DND-41 (cell line): ENCODE measurements at regions not wholly inside any gene's neighbourhood (a gene's known extent, or its start where the extent isn't known, plus 50 kb on each side); places are given as distances from the start of the nearest gene placed in this dataset.

Experiments used
- ATAC-seq: fragments of 200-7000 bp; cut with Tn5 transposase; 3 replicates; pipeline ENCODE4 v1.9.1; 2021; ENCODE audit warnings: low read depth; ENCODE audit not compliant: insufficient read depth
- DNase-seq: peaks from one replicate; pipeline ENCODE4 v3.0.0-alpha.2; 2020
- H2AFZ ChIP-seq: 2 replicates; pipeline ENCODE4 v1.6.0; 2012; ENCODE audit warnings: low read depth, low read length
- H3K27ac ChIP-seq: 2 replicates; pipeline ENCODE4 v1.5.1; 2012; ENCODE audit warnings: low read length, inconsistent platforms
- H3K27me3 ChIP-seq: fragments of 200-600 bp; sonication (generic); 2 replicates; pipeline ENCODE4 v1.6.0; 2012; ENCODE audit warnings: low read length, mild to moderate bottlenecking, inconsistent platforms; ENCODE audit not compliant: insufficient read depth, poor library complexity
- H3K36me3 ChIP-seq: 2 replicates; pipeline ENCODE4 v1.5.1; 2012; ENCODE audit warnings: low read length, inconsistent platforms; ENCODE audit not compliant: insufficient read depth
- H3K4me1 ChIP-seq: 2 replicates; pipeline ENCODE4 v1.5.1; 2012; ENCODE audit warnings: mild to moderate bottlenecking, low read length; ENCODE audit not compliant: insufficient read depth
- H3K4me2 ChIP-seq: 2 replicates; pipeline ENCODE4 v1.6.0; 2012; ENCODE audit warnings: mild to moderate bottlenecking, moderate library complexity, low read length, inconsistent platforms; ENCODE audit not compliant: insufficient read depth
- H3K4me3 ChIP-seq, 2 experiments: fragments of 200-600 bp in 1 of 2; shearing (Covaris generic) in 1 of 2; 2 replicates each; pipeline ENCODE4 v1.5.1; 2012 to 2016; ENCODE audit warnings: inconsistent platforms in 2 of 2, low read length in 2 of 2, mild to moderate bottlenecking in 2 of 2, low read depth in 1 of 2, moderate library complexity in 1 of 2
- H3K79me2 ChIP-seq: 2 replicates; pipeline ENCODE4 v1.6.0; 2012; ENCODE audit warnings: low read length, inconsistent platforms; ENCODE audit not compliant: insufficient read depth
- H3K9ac ChIP-seq: 2 replicates; pipeline ENCODE4 v1.6.0; 2012; ENCODE audit warnings: low read depth, mild to moderate bottlenecking, inconsistent platforms, low read length, moderate library complexity
- H3K9me3 ChIP-seq: 2 replicates; pipeline ENCODE4 v1.5.1; 2012; ENCODE audit warnings: low read length, moderate library complexity, mild to moderate bottlenecking, inconsistent platforms; ENCODE audit not compliant: insufficient read depth, severe bottlenecking
- H4K20me1 ChIP-seq: 2 replicates; pipeline ENCODE4 v1.6.0; 2012; ENCODE audit warnings: low read length; ENCODE audit not compliant: insufficient read depth
- EZH2 ChIP-seq: IDR thresholded peaks from 3 replicates; pipeline ENCODE4 v1.6.1; 2012; ENCODE audit warnings: borderline replicate concordance, low read depth, mild to moderate bottlenecking, moderate library complexity, low read length, inconsistent platforms; ENCODE audit not compliant: severe bottlenecking
- TF ChIP-seq, protein P1 (sequence below): IDR thresholded peaks from 2 replicates; pipeline ENCODE4 v1.5.1; 2012; ENCODE audit warnings: borderline replicate concordance, low read length, moderate library complexity, mild to moderate bottlenecking; ENCODE audit not compliant: poor library complexity, severe bottlenecking; ENCODE audit errors: extremely low read depth

DNA sequence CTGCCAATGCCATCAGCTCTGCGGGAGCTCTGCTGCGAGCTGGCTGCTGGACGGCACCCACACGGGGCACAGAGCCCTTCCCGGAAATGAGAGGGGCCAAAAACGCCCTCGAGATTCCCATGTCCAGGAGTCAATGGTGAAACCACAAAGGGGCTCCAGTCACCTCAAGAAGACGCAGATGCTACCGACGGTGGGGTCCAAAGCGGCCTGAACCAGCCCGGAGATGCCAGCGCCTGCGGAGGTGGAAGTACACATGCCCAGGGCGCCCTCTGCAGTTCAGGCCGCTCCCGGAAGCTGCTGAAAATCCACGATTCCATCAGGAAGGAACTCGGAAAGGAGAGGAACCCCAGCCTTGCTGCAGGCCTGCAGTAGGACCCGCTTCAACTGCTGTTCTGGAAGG is 82.4 kb upstream of the SELENOP start:
- no peaks in the 10 kb centered on the region for H3K79me2 ChIP-seq
- ATAC-seq (no peak), DNase-seq (no peak)
- no peak overlapping the region for H3K9ac ChIP-seq
- H2AFZ ChIP-seq, result no peak overlapping the region
- TF ChIP-seq EZH2, result no peak
- TF ChIP-seq, protein P1, sequence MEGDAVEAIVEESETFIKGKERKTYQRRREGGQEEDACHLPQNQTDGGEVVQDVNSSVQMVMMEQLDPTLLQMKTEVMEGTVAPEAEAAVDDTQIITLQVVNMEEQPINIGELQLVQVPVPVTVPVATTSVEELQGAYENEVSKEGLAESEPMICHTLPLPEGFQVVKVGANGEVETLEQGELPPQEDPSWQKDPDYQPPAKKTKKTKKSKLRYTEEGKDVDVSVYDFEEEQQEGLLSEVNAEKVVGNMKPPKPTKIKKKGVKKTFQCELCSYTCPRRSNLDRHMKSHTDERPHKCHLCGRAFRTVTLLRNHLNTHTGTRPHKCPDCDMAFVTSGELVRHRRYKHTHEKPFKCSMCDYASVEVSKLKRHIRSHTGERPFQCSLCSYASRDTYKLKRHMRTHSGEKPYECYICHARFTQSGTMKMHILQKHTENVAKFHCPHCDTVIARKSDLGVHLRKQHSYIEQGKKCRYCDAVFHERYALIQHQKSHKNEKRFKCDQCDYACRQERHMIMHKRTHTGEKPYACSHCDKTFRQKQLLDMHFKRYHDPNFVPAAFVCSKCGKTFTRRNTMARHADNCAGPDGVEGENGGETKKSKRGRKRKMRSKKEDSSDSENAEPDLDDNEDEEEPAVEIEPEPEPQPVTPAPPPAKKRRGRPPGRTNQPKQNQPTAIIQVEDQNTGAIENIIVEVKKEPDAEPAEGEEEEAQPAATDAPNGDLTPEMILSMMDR, result peak; percentile 27
- no peak overlapping the region for H3K4me2 ChIP-seq
- H3K4me3 ChIP-seq, result no peak overlapping the region
- H4K20me1 ChIP-seq, result no peaks in the 10 kb centered on the region
- H3K27me3 ChIP-seq, result no peaks in the 10 kb centered on the region
- no peaks in the 10 kb centered on the region for H3K9me3 ChIP-seq
- H3K4me1 ChIP-seq, result no peaks in the 10 kb centered on the region
- no peaks in the 10 kb centered on the region for H3K36me3 ChIP-seq
- H3K27ac ChIP-seq, result no peak overlapping the region

DNA sequence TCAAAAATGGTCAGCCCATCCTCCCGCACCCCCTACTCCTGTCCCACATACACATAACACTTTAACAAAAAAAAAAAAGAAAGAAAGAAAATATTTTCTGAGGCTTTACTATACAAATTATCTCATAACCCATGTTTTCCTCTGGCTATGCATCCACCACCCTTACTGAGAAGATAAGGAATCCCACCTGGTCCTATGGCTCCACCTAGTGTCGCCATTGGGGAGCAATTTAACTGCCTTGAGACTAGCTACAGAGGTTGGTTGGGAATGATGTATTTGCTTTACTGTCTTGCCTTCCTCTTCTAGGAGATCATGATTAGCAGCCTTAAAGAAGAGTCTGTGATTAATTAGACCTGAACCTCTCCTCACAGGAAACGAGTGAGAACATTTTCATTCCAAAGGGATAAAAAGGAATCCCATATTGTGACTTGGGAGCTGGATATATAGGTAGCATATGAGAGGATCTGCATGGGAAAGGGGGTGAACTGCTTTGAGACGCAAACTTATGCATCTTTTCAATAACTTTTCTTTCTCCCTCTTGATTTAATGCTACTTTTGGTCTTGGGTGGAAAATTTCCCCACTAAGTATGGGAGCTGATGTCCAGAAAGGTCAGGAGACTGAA is 77.7 kb upstream of the SELENOP start:
- no peak overlapping the region for H2AFZ ChIP-seq
- no peak overlapping the region for H3K4me3 ChIP-seq
- H4K20me1 ChIP-seq, result no peaks in the 10 kb centered on the region
- no peak overlapping the region for H3K27ac ChIP-seq
- no peak overlapping the region for H3K4me2 ChIP-seq
- DNase-seq, result peak; percentile 72
- H3K9ac ChIP-seq, result no peak overlapping the region
- H3K9me3 ChIP-seq, result no peaks in the 10 kb centered on the region
- peak; percentile 98 for ATAC-seq
- H3K4me1 ChIP-seq, result no peaks in the 10 kb centered on the region
- H3K27me3 ChIP-seq, result peaks cover 6% of the 10 kb centered on the region
- TF ChIP-seq, protein P1, result peak; percentile 93
- no peak for TF ChIP-seq EZH2
- H3K36me3 ChIP-seq, result no peaks in the 10 kb centered on the region
- H3K79me2 ChIP-seq, result no peaks in the 10 kb centered on the region

GRCh38 chr5:42888771-42889170 is 77.1 kb upstream of the SELENOP start:
- ATAC-seq (no peak), DNase-seq (no peak)
- H3K4me1 ChIP-seq, result no peaks in the 10 kb centered on the region
- H3K36me3 ChIP-seq, result no peaks in the 10 kb centered on the region
- no peaks in the 10 kb centered on the region for H3K79me2 ChIP-seq
- no peak overlapping the region for H3K27ac ChIP-seq
- TF ChIP-seq EZH2, result no peak
- TF ChIP-seq, protein P1, result no peak
- no peaks in the 10 kb centered on the region for H4K20me1 ChIP-seq
- peaks cover 6% of the 10 kb centered on the region for H3K27me3 ChIP-seq
- no peak overlapping the region for H3K4me3 ChIP-seq
- H3K9ac ChIP-seq, result no peak overlapping the region
- H3K4me2 ChIP-seq, result no peak overlapping the region
- no peak overlapping the region for H2AFZ ChIP-seq
- no peaks in the 10 kb centered on the region for H3K9me3 ChIP-seq
